WTC11 (cell line): ENCODE measurements at regions not wholly inside any gene's neighbourhood (a gene's known extent, or its start where the extent isn't known, plus 50 kb on each side); places are given as distances from the start of the nearest gene placed in this dataset.

ENCODE experiments used
- ATF3 ChIP-seq: sonication (generic); formaldehyde crosslinking; conservative IDR thresholded peaks from 2 replicates; pipeline ENCODE4 v1.8.1; 2022; ENCODE audit warnings: mild to moderate bottlenecking, missing genetic modification reagents
- JUN ChIP-seq: sonication (generic); formaldehyde crosslinking; IDR thresholded peaks from 2 replicates; pipeline ENCODE4 v1.8.0; 2023; ENCODE audit warnings: mild to moderate bottlenecking, missing genetic modification reagents
- MYBL2 ChIP-seq: sonication (generic); formaldehyde crosslinking; IDR thresholded peaks from 2 replicates; pipeline ENCODE4 v1.8.1; 2023; ENCODE audit warnings: mild to moderate bottlenecking, moderate library complexity, missing genetic modification reagents
- NR2C2 ChIP-seq: sonication (generic); formaldehyde crosslinking; IDR thresholded peaks from 2 replicates; pipeline ENCODE4 v1.8.0; 2022; ENCODE audit warnings: mild to moderate bottlenecking, missing genetic modification reagents
- SMAD4 ChIP-seq: sonication (generic); formaldehyde crosslinking; IDR thresholded peaks from 2 replicates; pipeline ENCODE4 v1.8.0; 2022; ENCODE audit warnings: mild to moderate bottlenecking, missing genetic modification reagents
- SP1 ChIP-seq: sonication (generic); formaldehyde crosslinking; conservative IDR thresholded peaks from 2 replicates; pipeline ENCODE4 v1.8.1; 2022; ENCODE audit warnings: missing genetic modification reagents
- TF ChIP-seq, protein P1 (sequence below): fragments of 200-600 bp; IDR thresholded peaks from 2 replicates; pipeline ENCODE4 v1.8.0; 2022; ENCODE audit warnings: antibody characterized with exemption
- TF ChIP-seq, protein P2 (sequence below): sonication (generic); formaldehyde crosslinking; IDR thresholded peaks from 2 replicates; pipeline ENCODE4 v1.8.1; 2023; ENCODE audit warnings: mild to moderate bottlenecking, missing genetic modification reagents, moderate library complexity
- TF ChIP-seq, protein P3 (sequence below): sonication (generic); formaldehyde crosslinking; IDR thresholded peaks from 2 replicates; pipeline ENCODE4 v1.8.1; 2022; ENCODE audit warnings: low read depth, missing genetic modification reagents, borderline replicate concordance

GRCh38 chr5:10081584-10081983 lies 168.1 kb downstream of the ATPSCKMT start:
- TF ChIP-seq, protein P1, sequence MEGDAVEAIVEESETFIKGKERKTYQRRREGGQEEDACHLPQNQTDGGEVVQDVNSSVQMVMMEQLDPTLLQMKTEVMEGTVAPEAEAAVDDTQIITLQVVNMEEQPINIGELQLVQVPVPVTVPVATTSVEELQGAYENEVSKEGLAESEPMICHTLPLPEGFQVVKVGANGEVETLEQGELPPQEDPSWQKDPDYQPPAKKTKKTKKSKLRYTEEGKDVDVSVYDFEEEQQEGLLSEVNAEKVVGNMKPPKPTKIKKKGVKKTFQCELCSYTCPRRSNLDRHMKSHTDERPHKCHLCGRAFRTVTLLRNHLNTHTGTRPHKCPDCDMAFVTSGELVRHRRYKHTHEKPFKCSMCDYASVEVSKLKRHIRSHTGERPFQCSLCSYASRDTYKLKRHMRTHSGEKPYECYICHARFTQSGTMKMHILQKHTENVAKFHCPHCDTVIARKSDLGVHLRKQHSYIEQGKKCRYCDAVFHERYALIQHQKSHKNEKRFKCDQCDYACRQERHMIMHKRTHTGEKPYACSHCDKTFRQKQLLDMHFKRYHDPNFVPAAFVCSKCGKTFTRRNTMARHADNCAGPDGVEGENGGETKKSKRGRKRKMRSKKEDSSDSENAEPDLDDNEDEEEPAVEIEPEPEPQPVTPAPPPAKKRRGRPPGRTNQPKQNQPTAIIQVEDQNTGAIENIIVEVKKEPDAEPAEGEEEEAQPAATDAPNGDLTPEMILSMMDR = no peak
- TF ChIP-seq JUN (CRISPR knock-in tag) = no peak
- TF ChIP-seq MYBL2 (CRISPR knock-in tag) = no peak
- TF ChIP-seq ATF3 (CRISPR knock-in tag) = no peak
- TF ChIP-seq, protein P2, sequence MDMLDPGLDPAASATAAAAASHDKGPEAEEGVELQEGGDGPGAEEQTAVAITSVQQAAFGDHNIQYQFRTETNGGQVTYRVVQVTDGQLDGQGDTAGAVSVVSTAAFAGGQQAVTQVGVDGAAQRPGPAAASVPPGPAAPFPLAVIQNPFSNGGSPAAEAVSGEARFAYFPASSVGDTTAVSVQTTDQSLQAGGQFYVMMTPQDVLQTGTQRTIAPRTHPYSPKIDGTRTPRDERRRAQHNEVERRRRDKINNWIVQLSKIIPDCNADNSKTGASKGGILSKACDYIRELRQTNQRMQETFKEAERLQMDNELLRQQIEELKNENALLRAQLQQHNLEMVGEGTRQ (CRISPR knock-in tag) = no peak
- no peak for TF ChIP-seq SP1 (CRISPR knock-in tag)
- TF ChIP-seq, protein P3, sequence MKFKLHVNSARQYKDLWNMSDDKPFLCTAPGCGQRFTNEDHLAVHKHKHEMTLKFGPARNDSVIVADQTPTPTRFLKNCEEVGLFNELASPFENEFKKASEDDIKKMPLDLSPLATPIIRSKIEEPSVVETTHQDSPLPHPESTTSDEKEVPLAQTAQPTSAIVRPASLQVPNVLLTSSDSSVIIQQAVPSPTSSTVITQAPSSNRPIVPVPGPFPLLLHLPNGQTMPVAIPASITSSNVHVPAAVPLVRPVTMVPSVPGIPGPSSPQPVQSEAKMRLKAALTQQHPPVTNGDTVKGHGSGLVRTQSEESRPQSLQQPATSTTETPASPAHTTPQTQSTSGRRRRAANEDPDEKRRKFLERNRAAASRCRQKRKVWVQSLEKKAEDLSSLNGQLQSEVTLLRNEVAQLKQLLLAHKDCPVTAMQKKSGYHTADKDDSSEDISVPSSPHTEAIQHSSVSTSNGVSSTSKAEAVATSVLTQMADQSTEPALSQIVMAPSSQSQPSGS (CRISPR knock-in tag) = no peak
- TF ChIP-seq SMAD4 (CRISPR knock-in tag) = no peak
- no peak for TF ChIP-seq NR2C2 (CRISPR knock-in tag)
